Left lung (tissue), 4 donors: ENCODE measurements at regions not wholly inside any gene's neighbourhood (a gene's known extent, or its start where the extent isn't known, plus 50 kb on each side); places are given as distances from the start of the nearest gene placed in this dataset.

Source experiments
- ATAC-seq: fragments of 200-7000 bp; cut with Tn5 transposase; one replicate; pipeline ENCODE4 v1.9.1; 2020; ENCODE audit warnings: moderate library complexity
- DNase-seq, 4 donors: peaks; one replicate each; pipeline ENCODE4 v3.0.0-alpha.2; 2013 to 2020
- H3K27ac ChIP-seq, 2 donors: fragments of 200-600 bp; sonication (generic) in 1 of 2; one replicate each; pipeline versions ENCODE4 v1.5.0 to v1.8.0; 2020 to 2021
- H3K27me3 ChIP-seq, 2 donors: fragments of 200-600 bp; sonication (generic) in 1 of 2; one replicate each; pipeline versions ENCODE4 v1.5.0 to v1.8.0; 2020 to 2021
- H3K36me3 ChIP-seq, 2 donors: fragments of 200-600 bp; sonication (generic) in 1 of 2; one replicate each; pipeline versions ENCODE4 v1.5.0 to v1.8.0; 2020 to 2021
- H3K4me1 ChIP-seq, 2 donors: fragments of 200-600 bp; one replicate each; pipeline ENCODE4 v1.8.0; 2021
- H3K4me3 ChIP-seq, 2 donors: fragments of 200-600 bp; sonication (generic) in 1 of 2; one replicate each; pipeline versions ENCODE4 v1.5.0 to v1.8.0; 2020 to 2021; ENCODE audit warnings: mild to moderate bottlenecking in 1 of 2
- H3K9me3 ChIP-seq, 2 donors: fragments of 200-600 bp; sonication (generic) in 1 of 2; one replicate each; pipeline versions ENCODE4 v1.5.0 to v1.8.0; 2020 to 2021
- CTCF ChIP-seq, 2 donors: fragments of 200-600 bp; sonication (generic) in 1 of 2; IDR thresholded peaks; one replicate each; pipeline versions ENCODE4 v1.5.0 to v1.8.0; 2021; ENCODE audit warnings: antibody characterized with exemption in 2 of 2
- intact Hi-C, 2 donors: fragments of 100-400 bp; cut with DNase I; formaldehyde crosslinking; loops; one replicate each; pipeline versions ENCODE4 v1.11.2 to v1.14.2; 2022
- donor health status: DM: no; HTN: yes; CAD: no.
- donor health status: DM: no; HTN: no; CAD: no.

GRCh38 chr11:41872426-41872825 is 413.0 kb upstream of the LRRC4C start:
- TF ChIP-seq CTCF (IDR thresholded peaks at IDR 0.05) = no peak
- Histone ChIP-seq H3K4me1 (no peaks in the 10 kb centered on the region), H3K27ac (no peak overlapping the region), H3K27me3 (no peaks in the 10 kb centered on the region), H3K9me3 (peaks cover 0 to 2% of the 10 kb centered on the region in 2 donors), H3K36me3 (no peaks in the 10 kb centered on the region), H3K4me3 (no peak overlapping the region)
- DNase-seq (no peak), ATAC-seq (no peak)
- intact Hi-C loops = no loop called here

- no peak overlapping the region for H3K27ac ChIP-seq
- no peak for DNase-seq
- peaks cover 0 to 2% of the 10 kb centered on the region in 2 donors for H3K9me3 ChIP-seq
- H3K4me1 ChIP-seq = no peaks in the 10 kb centered on the region
- no peak overlapping the region for H3K4me3 ChIP-seq
- intact Hi-C loops = no loop called here
- no peaks in the 10 kb centered on the region for H3K36me3 ChIP-seq
- no peak for TF ChIP-seq CTCF (IDR thresholded peaks at IDR 0.05)
- ATAC-seq = no peak
- no peaks in the 10 kb centered on the region for H3K27me3 ChIP-seq
Observed at GRCh38 chr11:41872870-41873269, 413.4 kb upstream of the LRRC4C start.

GRCh38 chr11:41878095-41878494 is 418.6 kb upstream of the LRRC4C start:
- Histone ChIP-seq H3K4me3 (no peak overlapping the region), H3K36me3 (no peaks in the 10 kb centered on the region), H3K4me1 (no peaks in the 10 kb centered on the region), H3K27me3 (no peaks in the 10 kb centered on the region), H3K27ac (no peak overlapping the region), H3K9me3 (no peaks in the 10 kb centered on the region)
- no peak for TF ChIP-seq CTCF (IDR thresholded peaks at IDR 0.05)
- DNase-seq = no peak
- ATAC-seq = no peak
- intact Hi-C loops = no loop called here

- H3K9me3 ChIP-seq = no peaks in the 10 kb centered on the region
- H3K27me3 ChIP-seq = no peaks in the 10 kb centered on the region
- TF ChIP-seq CTCF (IDR thresholded peaks at IDR 0.05) = no peak
- no peaks in the 10 kb centered on the region for H3K36me3 ChIP-seq
- DNase-seq = no peak
- intact Hi-C loops = no loop called here
- no peak overlapping the region for H3K27ac ChIP-seq
- H3K4me3 ChIP-seq = no peak overlapping the region
- ATAC-seq = no peak
- H3K4me1 ChIP-seq = no peaks in the 10 kb centered on the region
Observed at GRCh38 chr11:41879214-41879613, 419.8 kb upstream of the LRRC4C start.

- no peak overlapping the region for H3K4me3 ChIP-seq
- no peaks in the 10 kb centered on the region for H3K36me3 ChIP-seq
- H3K4me1 ChIP-seq = no peaks in the 10 kb centered on the region
- intact Hi-C loops = no loop called here
- ATAC-seq = no peak
- no peak overlapping the region for H3K27ac ChIP-seq
- H3K27me3 ChIP-seq = no peaks in the 10 kb centered on the region
- H3K9me3 ChIP-seq = no peaks in the 10 kb centered on the region
- no peak for TF ChIP-seq CTCF (IDR thresholded peaks at IDR 0.05)
- DNase-seq = no peak
Observed at GRCh38 chr11:41895081-41895480, 435.6 kb upstream of the LRRC4C start.
